Upper lobe of left lung (tissue), 4 donors: ENCODE measurements at regions not wholly inside any gene's neighbourhood (a gene's known extent, or its start where the extent isn't known, plus 50 kb on each side); places are given as distances from the start of the nearest gene placed in this dataset.

Experiments used
- CTCF ChIP-seq, 6 experiments: fragments of 450-650 bp in 4 of 6; fragments of 200-600 bp in 2 of 6; sonication (generic) in 2 of 6; IDR thresholded peaks; one replicate each; pipeline ENCODE4 v1.5.1; 2016 to 2019; ENCODE audit warnings: antibody characterized with exemption in 6 of 6
- EP300 ChIP-seq, 4 donors: sonication (generic); formaldehyde crosslinking; IDR thresholded peaks; one replicate each; pipeline ENCODE4 v1.5.1; 2017; ENCODE audit warnings: antibody characterized with exemption in 4 of 4, control low read depth in 2 of 4
- POLR2A ChIP-seq, 4 donors: fragments of 450-650 bp; IDR thresholded peaks; one replicate each; pipeline ENCODE4 v1.5.1; 2016 to 2017; ENCODE audit warnings: antibody characterized with exemption in 4 of 4, mild to moderate bottlenecking in 2 of 4
- POLR2AphosphoS5 ChIP-seq, 2 donors: sonication (generic); formaldehyde crosslinking; IDR thresholded peaks; one replicate each; pipeline ENCODE4 v1.5.1; 2017; ENCODE audit warnings: antibody characterized with exemption in 2 of 2

GRCh38 chr22:48868554-48868953 is 959.1 kb downstream of the BRD1 start:
- TF ChIP-seq CTCF (IDR thresholded peaks at IDR 0.05) (no peak), POLR2AphosphoS5 (IDR thresholded peaks at IDR 0.05) (no peak), POLR2A (IDR thresholded peaks at IDR 0.05) (no peak), EP300 (IDR thresholded peaks at IDR 0.05) (no peak)
